Dendritic cell treated with granulocyte-macrophage colony-stimulating factor and Interleukin-4, amounts not matched to agents 40 ng/mL and 50 ng/mL, for 4 days (primary cell): ENCODE measurements at regions not wholly inside any gene's neighbourhood (a gene's known extent, or its start where the extent isn't known, plus 50 kb on each side); places are given as distances from the start of the nearest gene placed in this dataset.
"Not testable (repeated sequence)": the region's sequence is repeated elsewhere in the genome, so short reads cannot be mapped to it uniquely, and the experiment has no call there.

Source experiments
- H3K27ac Mint-ChIP-seq: one replicate; pipeline ENCODE4 v1.8.0; 2022; ENCODE audit warnings: mild to moderate bottlenecking, mixed read lengths
- H3K27me3 Mint-ChIP-seq: one replicate; pipeline ENCODE4 v1.8.0; 2022; ENCODE audit warnings: mild to moderate bottlenecking, mixed read lengths
- H3K36me3 Mint-ChIP-seq: one replicate; pipeline ENCODE4 v1.8.0; 2022; ENCODE audit warnings: low read depth, mixed read lengths
- H3K4me1 Mint-ChIP-seq: one replicate; pipeline ENCODE4 v1.8.0; 2022; ENCODE audit warnings: low read depth, mixed read lengths
- H3K4me3 Mint-ChIP-seq: one replicate; pipeline ENCODE4 v1.8.0; 2022; ENCODE audit warnings: mild to moderate bottlenecking, moderate library complexity, mixed read lengths
- H3K9me3 Mint-ChIP-seq: one replicate; pipeline ENCODE4 v1.8.0; 2022; ENCODE audit warnings: mixed read lengths
- intact Hi-C: fragments of 100-400 bp; cut with micrococcal nuclease; formaldehyde crosslinking; loops from one replicate; pipeline ENCODE4 v1.15.0; 2022

- Mint-ChIP-seq H3K36me3 (no peaks in the 10 kb centered on the region), H3K27me3 (no peaks in the 10 kb centered on the region), H3K4me3 (no peak overlapping the region), H3K4me1 (no peaks in the 10 kb centered on the region), H3K9me3 (peaks cover 12% of the 10 kb centered on the region), H3K27ac (no peak overlapping the region)
- intact Hi-C loops = no loop called here
These were observed 144.6 kb downstream of the NDFIP2 start for GRCh38 chr13:79625517-79625916.

GRCh38 chr13:79621902-79622301, 140.9 kb downstream of the NDFIP2 start:
- Mint-ChIP-seq H3K27ac (no peak overlapping the region), H3K36me3 (no peaks in the 10 kb centered on the region), H3K4me3 (no peak overlapping the region), H3K9me3 (peaks cover 41% of the 10 kb centered on the region), H3K27me3 (no peaks in the 10 kb centered on the region), H3K4me1 (no peaks in the 10 kb centered on the region)
- intact Hi-C loops = no loop called here

- no peaks in the 10 kb centered on the region for H3K36me3 Mint-ChIP-seq
- intact Hi-C loops = no loop called here
- no peak overlapping the region for H3K4me3 Mint-ChIP-seq
- no peaks in the 10 kb centered on the region for H3K27me3 Mint-ChIP-seq
- H3K27ac Mint-ChIP-seq = no peak overlapping the region
- no peaks in the 10 kb centered on the region for H3K4me1 Mint-ChIP-seq
- H3K9me3 Mint-ChIP-seq = peaks cover 41% of the 10 kb centered on the region
These were observed 140.5 kb downstream of the NDFIP2 start for GRCh38 chr13:79621449-79621848.

GRCh38 chr13:79614250-79614918, 133.4 kb downstream of the NDFIP2 start:
- Mint-ChIP-seq H3K4me3 (no peak overlapping the region), H3K27me3 (no peaks in the 10 kb centered on the region), H3K9me3 (peaks cover 39% of the 10 kb centered on the region), H3K36me3 (no peaks in the 10 kb centered on the region), H3K4me1 (no peaks in the 10 kb centered on the region), H3K27ac (no peak overlapping the region)
- intact Hi-C loops = no loop called here

GRCh38 chr13:79612604-79613003, 131.6 kb downstream of the NDFIP2 start:
- intact Hi-C loops = no loop called here
- H3K4me3 Mint-ChIP-seq = no peak overlapping the region
- peaks cover 27% of the 10 kb centered on the region for H3K9me3 Mint-ChIP-seq
- H3K4me1 Mint-ChIP-seq = no peaks in the 10 kb centered on the region
- no peaks in the 10 kb centered on the region for H3K36me3 Mint-ChIP-seq
- H3K27me3 Mint-ChIP-seq = no peaks in the 10 kb centered on the region
- H3K27ac Mint-ChIP-seq = no peak overlapping the region

GRCh38 chr13:79607895-79608294, 126.9 kb downstream of the NDFIP2 start:
- peaks cover 12% of the 10 kb centered on the region for H3K9me3 Mint-ChIP-seq
- H3K4me1 Mint-ChIP-seq, H3K4me3 Mint-ChIP-seq, H3K27ac Mint-ChIP-seq, H3K36me3 Mint-ChIP-seq, intact Hi-C loops, H3K27me3 Mint-ChIP-seq: not testable (repeated sequence)
